Activated naive CD4-positive, alpha-beta T cell treated with anti-CD3 and anti-CD28 coated beads, Interleukin-2, amount 50 U/mL, for 72 hours (primary cell): ENCODE measurements at regions not wholly inside any gene's neighbourhood (a gene's known extent, or its start where the extent isn't known, plus 50 kb on each side); places are given as distances from the start of the nearest gene placed in this dataset.
"Not testable (repeated sequence)": the region's sequence is repeated elsewhere in the genome, so short reads cannot be mapped to it uniquely, and the experiment has no call there.

Experiments used
- ATAC-seq, 2 donors: fragments of 150-1000 bp; cut with Tn5 transposase; 2 replicates each; pipeline ENCODE4 v1.10.0; 2021; ENCODE audit warnings: mild to moderate bottlenecking in 2 of 2, moderate library complexity in 2 of 2
- DNase-seq, 2 donors: peaks; one replicate each; pipeline ENCODE4 v3.0.0; 2021 to 2022; ENCODE audit warnings: low spot score in 2 of 2
- H3K27ac Mint-ChIP-seq, 2 donors: one replicate each; pipeline ENCODE4 v1.8.0; 2022; ENCODE audit warnings: mild to moderate bottlenecking in 2 of 2, mixed read lengths in 2 of 2
- H3K36me3 Mint-ChIP-seq, 2 donors: one replicate each; pipeline ENCODE4 v1.8.0; 2022; ENCODE audit warnings: mixed read lengths in 2 of 2
- H3K9me3 Mint-ChIP-seq, 2 donors: one replicate each; pipeline ENCODE4 v1.8.0; 2022; ENCODE audit warnings: mixed read lengths in 2 of 2

- DNase-seq (no peak), ATAC-seq (no peak)
- Mint-ChIP-seq H3K9me3 (peaks cover 3 to 17% of the 10 kb centered on the region in 2 donors), H3K36me3 (no peaks in the 10 kb centered on the region), H3K27ac (no peak overlapping the region)
Observed at GRCh38 chr14:26655128-26655527, 57.3 kb upstream of the NOVA1 start.

DNA sequence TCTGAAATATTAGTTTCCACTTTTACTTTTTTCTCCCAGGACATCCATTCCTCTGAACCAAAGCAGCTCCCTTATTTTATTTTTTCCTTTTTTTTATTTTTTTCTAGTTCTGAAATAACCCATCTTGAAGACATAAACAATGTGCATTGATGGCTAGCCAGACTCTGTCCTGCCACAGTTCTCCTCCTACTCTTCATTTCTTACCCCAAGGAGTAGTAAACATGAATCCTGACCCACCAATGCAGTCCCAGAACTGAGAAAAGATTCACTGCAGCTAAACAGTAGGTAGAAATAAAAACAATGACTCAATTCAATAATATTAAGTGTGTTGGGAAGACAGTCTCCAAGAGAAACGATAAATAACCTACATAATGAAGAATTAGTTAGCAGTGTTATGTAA, 65.7 kb upstream of the NOVA1 start:
- ATAC-seq (no peak), DNase-seq (no peak)
- Mint-ChIP-seq H3K36me3 (peaks cover 13 to 18% of the 10 kb centered on the region in 2 donors), H3K9me3 (peaks cover 25 to 34% of the 10 kb centered on the region in 2 donors), H3K27ac (no peak overlapping the region)

DNA sequence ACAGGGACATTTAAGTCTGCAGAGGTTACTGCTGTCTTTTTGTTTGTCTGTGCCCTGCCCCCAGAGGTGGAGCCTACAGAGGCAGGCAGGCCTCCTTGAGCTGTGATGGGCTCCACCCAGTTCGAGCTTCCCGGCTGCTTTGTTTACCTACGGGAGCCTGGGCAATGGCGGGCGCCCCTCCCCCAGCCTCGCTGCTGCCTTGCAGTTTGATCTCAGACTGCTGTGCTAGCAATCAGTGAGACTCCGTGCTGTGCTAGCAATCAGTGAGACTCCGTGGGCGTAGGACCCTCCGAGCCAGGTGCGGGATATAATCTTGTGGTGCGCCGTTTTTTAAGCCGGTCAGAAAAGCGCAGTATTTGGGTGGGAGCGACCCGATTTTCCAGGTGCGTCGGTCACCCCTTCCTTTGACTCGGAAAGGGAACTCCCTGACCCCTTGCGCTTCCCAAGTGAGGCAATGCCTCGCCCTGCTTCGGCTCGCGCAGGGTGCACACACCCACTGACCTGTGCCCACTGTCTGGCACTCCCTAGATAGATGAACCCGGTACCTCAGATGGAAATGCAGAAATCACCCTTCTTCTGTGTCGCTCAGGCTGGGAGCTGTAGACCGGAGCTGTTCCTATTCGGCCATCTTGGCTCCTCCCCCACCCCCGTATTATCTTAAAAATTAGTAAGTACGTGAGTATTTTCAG, 81.0 kb upstream of the NOVA1 start:
- H3K27ac Mint-ChIP-seq, DNase-seq, ATAC-seq: not testable (repeated sequence)
- H3K36me3 Mint-ChIP-seq = peaks cover 0 to 12% of the 10 kb centered on the region in 2 donors
- peaks cover 17 to 22% of the 10 kb centered on the region in 2 donors for H3K9me3 Mint-ChIP-seq

GRCh38 chr14:26685401-26685800, 87.6 kb upstream of the NOVA1 start:
- DNase-seq (no peak), ATAC-seq (no peak)
- Mint-ChIP-seq H3K27ac (no peak overlapping the region), H3K9me3 (peaks cover 8 to 9% of the 10 kb centered on the region in 2 donors), H3K36me3 (no peaks in the 10 kb centered on the region)

GRCh38 chr14:26687301-26687837, 89.5 kb upstream of the NOVA1 start:
- ATAC-seq (no peak), DNase-seq (no peak)
- no peaks in the 10 kb centered on the region for H3K36me3 Mint-ChIP-seq
- no peak overlapping the region for H3K27ac Mint-ChIP-seq
- peaks cover 10% of the 10 kb centered on the region in 2 donors for H3K9me3 Mint-ChIP-seq

GRCh38 chr14:26694521-26694920, 96.7 kb upstream of the NOVA1 start:
- no peak overlapping the region for H3K27ac Mint-ChIP-seq
- ATAC-seq (no peak), DNase-seq (no peak)
- peaks cover 11 to 18% of the 10 kb centered on the region in 2 donors for H3K9me3 Mint-ChIP-seq
- no peaks in the 10 kb centered on the region for H3K36me3 Mint-ChIP-seq

DNA sequence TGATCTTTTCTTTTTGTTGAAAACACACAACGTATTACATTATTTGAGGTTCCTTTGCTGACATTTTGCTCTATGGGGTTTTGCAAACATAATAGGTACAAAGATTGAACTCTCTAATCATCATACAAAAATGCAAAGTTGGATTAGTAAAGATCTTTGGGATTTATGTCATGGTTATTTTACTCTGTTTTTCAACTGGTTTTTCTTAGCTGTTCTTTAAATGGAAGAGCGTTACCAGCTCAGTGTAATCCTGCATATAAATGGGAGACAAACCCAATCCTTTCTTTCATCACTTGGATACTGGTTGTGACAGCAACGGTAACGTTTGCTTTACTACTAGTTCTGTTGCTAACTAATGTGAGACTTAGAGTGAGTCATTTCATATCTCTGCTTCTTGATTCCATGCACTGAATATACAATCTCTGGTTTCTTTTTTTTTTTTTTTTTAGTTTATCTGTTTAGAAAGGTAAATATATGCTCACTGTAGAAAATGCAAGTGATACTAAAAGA, 104.9 kb upstream of the NOVA1 start:
- H3K27ac Mint-ChIP-seq = no peak overlapping the region
- DNase-seq = no peak

DNA sequence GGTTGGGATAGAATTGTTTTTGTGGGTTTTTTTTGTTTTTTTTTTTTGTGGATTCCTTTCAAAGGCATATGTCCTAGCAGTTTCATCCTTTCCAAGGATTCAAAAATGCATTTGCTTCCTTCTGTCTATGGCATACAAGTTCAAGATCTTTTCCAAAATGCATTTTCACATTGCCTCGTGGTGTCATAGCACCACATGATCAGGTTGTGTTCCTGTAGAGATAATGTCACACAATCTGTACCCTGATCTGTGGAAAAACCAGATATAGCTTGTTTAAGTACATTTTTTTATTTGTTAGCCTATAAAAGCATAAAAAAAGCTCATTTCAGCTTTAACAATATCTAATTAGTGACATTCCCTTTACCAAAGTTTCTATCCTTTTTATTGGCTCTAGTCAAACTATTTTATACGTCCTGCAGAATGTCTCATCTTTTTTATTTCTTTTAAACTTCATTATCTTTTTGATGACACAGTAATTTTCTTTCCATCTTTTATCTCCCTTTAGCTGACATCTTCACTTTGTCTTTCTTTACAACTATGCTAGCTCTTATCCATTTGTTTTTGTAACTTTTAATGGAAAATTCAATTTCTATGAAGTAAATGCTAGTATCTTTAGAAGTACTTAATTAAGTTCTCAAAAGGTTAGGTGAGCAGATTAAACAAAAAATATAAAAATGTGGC, 106.0 kb upstream of the NOVA1 start:
- Mint-ChIP-seq H3K36me3 (peaks cover 0 to 6% of the 10 kb centered on the region in 2 donors), H3K27ac (no peak overlapping the region), H3K9me3 (peaks cover 8 to 13% of the 10 kb centered on the region in 2 donors)
- ATAC-seq (no peak), DNase-seq (no peak)

More for the DNA sequence above, 104.9 kb upstream of the NOVA1 start:
- no peak for ATAC-seq
- Mint-ChIP-seq H3K36me3 (peaks cover 0 to 6% of the 10 kb centered on the region in 2 donors), H3K9me3 (peaks cover 8 to 13% of the 10 kb centered on the region in 2 donors)

GRCh38 chr14:26707234-26707633, 109.4 kb upstream of the NOVA1 start:
- Mint-ChIP-seq H3K27ac (no peak overlapping the region), H3K36me3 (no peaks in the 10 kb centered on the region), H3K9me3 (peaks cover 15 to 17% of the 10 kb centered on the region in 2 donors)
- no peak for ATAC-seq
- no peak for DNase-seq

GRCh38 chr14:26709019-26709418, 111.2 kb upstream of the NOVA1 start:
- DNase-seq (no peak), ATAC-seq (no peak)
- no peaks in the 10 kb centered on the region for H3K36me3 Mint-ChIP-seq
- H3K9me3 Mint-ChIP-seq = peaks cover 21 to 23% of the 10 kb centered on the region in 2 donors
- H3K27ac Mint-ChIP-seq = no peak overlapping the region

DNA sequence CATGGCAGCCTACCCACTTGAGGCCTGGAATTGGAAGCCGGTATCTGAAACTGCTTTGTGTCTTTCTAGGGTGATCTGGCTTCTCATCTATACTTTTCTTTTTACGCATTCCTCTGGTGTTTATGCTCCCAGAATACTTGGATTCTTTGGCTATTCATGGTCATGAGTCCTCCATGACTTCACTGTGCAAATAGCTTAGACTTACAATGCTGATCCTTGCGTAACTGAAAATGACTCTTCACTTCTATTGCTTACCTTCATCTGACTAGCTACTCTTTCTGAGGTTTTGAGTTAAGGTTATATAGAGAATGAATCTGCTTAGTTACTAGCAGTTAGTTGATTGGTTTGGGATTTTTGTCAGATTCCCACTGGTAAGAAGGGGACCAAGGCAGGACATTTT, 121.7 kb upstream of the NOVA1 start:
- peaks cover 27 to 37% of the 10 kb centered on the region in 2 donors for H3K9me3 Mint-ChIP-seq
- no peaks in the 10 kb centered on the region for H3K36me3 Mint-ChIP-seq
- ATAC-seq = no peak
- no peak overlapping the region for H3K27ac Mint-ChIP-seq
- no peak for DNase-seq

GRCh38 chr14:26722258-26722657, 124.4 kb upstream of the NOVA1 start:
- Mint-ChIP-seq H3K36me3 (peaks cover 0 to 5% of the 10 kb centered on the region in 2 donors), H3K27ac (no peak overlapping the region), H3K9me3 (peaks cover 12 to 28% of the 10 kb centered on the region in 2 donors)
- ATAC-seq = no peak
- DNase-seq = no peak

DNA sequence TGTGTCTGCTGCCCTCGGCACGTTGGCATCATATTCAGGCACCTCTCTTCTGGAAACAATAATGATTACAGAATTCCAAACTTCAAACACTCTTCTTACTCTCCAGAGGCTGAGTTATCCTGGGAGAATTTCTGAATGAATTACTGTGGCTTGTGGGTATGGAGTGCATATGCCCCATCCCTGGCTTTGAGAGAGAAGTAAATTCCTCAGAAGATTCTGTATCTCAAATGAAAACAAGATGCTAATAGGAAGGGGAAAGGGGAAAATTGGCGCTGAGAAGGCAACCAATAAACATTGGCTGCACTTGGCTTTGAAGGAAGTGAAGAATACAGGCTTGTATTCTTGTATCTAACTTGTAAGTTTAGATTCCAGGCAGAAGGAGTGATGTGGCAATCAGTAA, 132.0 kb upstream of the NOVA1 start:
- ATAC-seq = no peak
- Mint-ChIP-seq H3K27ac (no peak overlapping the region), H3K36me3 (peaks cover 0 to 5% of the 10 kb centered on the region in 2 donors), H3K9me3 (peaks cover 7 to 19% of the 10 kb centered on the region in 2 donors)
- DNase-seq = no peak

DNA sequence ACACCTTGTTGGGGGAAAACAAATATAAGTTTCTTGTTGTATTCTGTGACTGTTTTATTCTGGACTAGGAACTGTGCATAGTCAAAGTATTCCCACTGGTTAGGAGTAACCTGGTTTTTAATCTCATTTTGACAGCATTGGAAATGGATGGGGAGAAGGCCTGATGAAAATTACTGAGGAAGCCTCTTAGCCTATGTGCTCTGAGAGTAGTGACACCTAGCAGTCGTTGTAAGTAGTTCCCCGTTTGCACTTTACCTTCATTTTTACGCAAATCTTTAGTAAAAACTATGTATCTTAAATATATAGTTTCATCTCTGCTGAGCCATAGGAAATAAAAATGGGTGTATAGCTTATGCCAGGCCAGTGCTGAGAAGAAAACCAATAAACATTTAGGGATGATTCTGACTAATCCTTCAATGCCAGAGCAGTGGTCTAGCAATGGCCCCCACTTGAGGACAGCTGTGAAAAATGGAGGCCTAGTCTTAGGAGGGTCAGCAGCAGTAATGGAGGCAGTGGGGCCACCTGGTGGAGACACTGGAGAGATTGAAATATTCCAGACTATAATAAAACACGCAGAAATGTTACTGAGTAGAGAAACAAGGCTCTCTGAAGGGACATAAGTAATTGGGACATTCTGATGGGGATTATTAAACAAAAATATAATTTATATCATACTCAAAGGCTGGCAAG, 133.2 kb upstream of the NOVA1 start:
- peaks cover 0 to 5% of the 10 kb centered on the region in 2 donors for H3K36me3 Mint-ChIP-seq
- ATAC-seq = no peak
- no peak for DNase-seq
- H3K27ac Mint-ChIP-seq = no peak overlapping the region
- H3K9me3 Mint-ChIP-seq = peaks cover 10 to 19% of the 10 kb centered on the region in 2 donors

DNA sequence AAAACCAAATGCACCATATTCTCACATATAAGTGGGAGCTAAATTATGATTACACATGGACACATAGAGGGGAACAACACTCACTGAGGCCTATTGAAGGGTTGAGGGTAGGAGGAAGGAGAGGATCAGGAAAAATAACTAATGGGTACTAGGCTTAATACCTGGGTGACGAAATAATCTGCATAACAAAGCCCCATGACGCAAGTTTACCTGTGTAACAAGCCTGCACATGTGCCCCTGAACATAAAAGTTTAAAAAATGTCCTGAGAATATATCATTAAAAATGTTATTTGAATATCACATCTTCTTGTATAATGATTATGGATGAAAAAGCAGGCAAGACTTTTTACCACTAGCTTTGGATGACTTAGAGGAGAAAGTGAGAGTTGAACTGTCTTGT, 138.0 kb upstream of the NOVA1 start:
- Mint-ChIP-seq H3K36me3 (no peaks in the 10 kb centered on the region), H3K9me3 (peaks cover 3 to 4% of the 10 kb centered on the region in 2 donors), H3K27ac (no peak overlapping the region)
- DNase-seq (no peak), ATAC-seq (no peak)

GRCh38 chr14:26738571-26738970, 140.7 kb upstream of the NOVA1 start:
- Mint-ChIP-seq H3K36me3 (no peaks in the 10 kb centered on the region), H3K9me3 (peaks cover 7 to 8% of the 10 kb centered on the region in 2 donors), H3K27ac (no peak overlapping the region)
- DNase-seq = no peak
- no peak for ATAC-seq

DNA sequence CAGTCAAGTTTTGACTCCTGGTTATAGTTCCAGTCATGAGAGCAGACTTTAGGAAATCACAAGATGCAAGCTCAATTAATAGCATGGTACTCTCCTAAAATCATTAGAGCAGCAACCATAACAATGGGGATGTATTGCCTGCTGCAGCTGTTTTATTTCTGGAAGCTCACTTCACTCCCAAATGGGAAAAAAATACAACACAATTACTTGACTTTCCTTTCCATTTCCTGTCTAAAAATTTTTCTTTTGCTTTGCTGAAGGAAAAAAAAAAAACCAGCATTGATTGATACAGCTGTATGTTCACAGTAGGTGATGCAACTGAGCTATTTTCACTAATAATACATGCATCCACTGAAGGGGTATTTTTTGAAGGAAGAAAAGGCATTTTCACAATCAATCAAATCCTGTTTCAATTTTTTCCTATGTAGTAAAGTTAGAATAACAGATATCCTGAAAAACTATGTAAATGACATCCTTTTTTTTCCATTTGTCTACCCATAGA, 143.9 kb upstream of the NOVA1 start:
- Mint-ChIP-seq H3K27ac (no peak overlapping the region), H3K9me3 (peaks cover 4 to 8% of the 10 kb centered on the region in 2 donors), H3K36me3 (no peaks in the 10 kb centered on the region)
- no peak for ATAC-seq
- DNase-seq = no peak
